ENCODE measurements at regions not wholly inside any gene's neighbourhood (a gene's known extent, or its start where the extent isn't known, plus 50 kb on each side); places are given as distances from the start of the nearest gene placed in this dataset.

DNA sequence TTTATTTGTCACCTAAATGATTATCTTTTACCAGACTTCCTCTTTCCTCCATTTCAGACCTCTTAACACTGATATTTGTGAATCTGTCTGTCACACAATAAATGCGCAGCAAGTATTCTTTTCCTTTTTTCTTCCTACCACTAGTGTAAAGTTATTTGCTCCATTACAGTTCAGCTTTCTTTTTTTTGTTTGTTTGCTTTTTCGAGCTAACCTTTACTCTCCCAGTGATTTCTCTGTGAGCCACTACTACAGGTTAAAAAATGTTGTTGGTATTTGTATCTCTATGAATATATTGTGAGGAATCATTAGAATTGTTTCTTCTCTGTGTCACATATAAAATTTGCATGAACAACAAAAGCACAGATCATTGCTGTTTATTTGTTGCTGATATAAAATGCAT lies 854.0 kb upstream of the GCFC2 start:
- Histone ChIP-seq H3K9me3 (ENCODE audit: control insufficient read depth, insufficient read depth, low read depth, low read length) (no peaks in the 10 kb centered on the region), H3K27me3 (ENCODE audit: control insufficient read depth, insufficient read depth, low read length) (no peaks in the 10 kb centered on the region), H3K4me3 (ENCODE audit: low read depth in 2 of 2, low read length in 2 of 2) (no peak overlapping the region), H3K36me3 (ENCODE audit: control insufficient read depth, insufficient read depth, low read length) (no peaks in the 10 kb centered on the region), H3K27ac (ENCODE audit: low read length) (no peak overlapping the region), H3K4me1 (ENCODE audit: control insufficient read depth, insufficient read depth, low read length) (no peaks in the 10 kb centered on the region)
- BruUV-seq (replicated peaks) = no TSS peak
- ATAC-seq (no peak), DNase-seq (ENCODE audit: low read depth, low spot score) (no peak)
- ChIA-PET POLR2A (no interaction called here), CTCF (no interaction called here)
- in situ Hi-C loops (cut with HindIII; ENCODE audit: low pct_unique_long_range_greater_than_20kb, low sequenced_read_pairs) (no loop called here), intact Hi-C loops (cut with micrococcal nuclease; ENCODE audit: unreplicated experiment) (no loop called here)
- TF ChIP-seq SIN3A (IDR thresholded peaks at IDR 0.05; ENCODE audit: borderline replicate concordance, insufficient read depth, low read depth, low read length) (no peak), POLR2AphosphoS5 (IDR thresholded peaks at IDR 0.05; ENCODE audit: low read depth, low read length) (no peak), TCF7L2 (IDR thresholded peaks at IDR 0.05; ENCODE audit: low read depth, low read length) (no peak)
- TF ChIP-seq, protein P1, sequence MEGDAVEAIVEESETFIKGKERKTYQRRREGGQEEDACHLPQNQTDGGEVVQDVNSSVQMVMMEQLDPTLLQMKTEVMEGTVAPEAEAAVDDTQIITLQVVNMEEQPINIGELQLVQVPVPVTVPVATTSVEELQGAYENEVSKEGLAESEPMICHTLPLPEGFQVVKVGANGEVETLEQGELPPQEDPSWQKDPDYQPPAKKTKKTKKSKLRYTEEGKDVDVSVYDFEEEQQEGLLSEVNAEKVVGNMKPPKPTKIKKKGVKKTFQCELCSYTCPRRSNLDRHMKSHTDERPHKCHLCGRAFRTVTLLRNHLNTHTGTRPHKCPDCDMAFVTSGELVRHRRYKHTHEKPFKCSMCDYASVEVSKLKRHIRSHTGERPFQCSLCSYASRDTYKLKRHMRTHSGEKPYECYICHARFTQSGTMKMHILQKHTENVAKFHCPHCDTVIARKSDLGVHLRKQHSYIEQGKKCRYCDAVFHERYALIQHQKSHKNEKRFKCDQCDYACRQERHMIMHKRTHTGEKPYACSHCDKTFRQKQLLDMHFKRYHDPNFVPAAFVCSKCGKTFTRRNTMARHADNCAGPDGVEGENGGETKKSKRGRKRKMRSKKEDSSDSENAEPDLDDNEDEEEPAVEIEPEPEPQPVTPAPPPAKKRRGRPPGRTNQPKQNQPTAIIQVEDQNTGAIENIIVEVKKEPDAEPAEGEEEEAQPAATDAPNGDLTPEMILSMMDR (IDR thresholded peaks at IDR 0.05) = no peak

DNA sequence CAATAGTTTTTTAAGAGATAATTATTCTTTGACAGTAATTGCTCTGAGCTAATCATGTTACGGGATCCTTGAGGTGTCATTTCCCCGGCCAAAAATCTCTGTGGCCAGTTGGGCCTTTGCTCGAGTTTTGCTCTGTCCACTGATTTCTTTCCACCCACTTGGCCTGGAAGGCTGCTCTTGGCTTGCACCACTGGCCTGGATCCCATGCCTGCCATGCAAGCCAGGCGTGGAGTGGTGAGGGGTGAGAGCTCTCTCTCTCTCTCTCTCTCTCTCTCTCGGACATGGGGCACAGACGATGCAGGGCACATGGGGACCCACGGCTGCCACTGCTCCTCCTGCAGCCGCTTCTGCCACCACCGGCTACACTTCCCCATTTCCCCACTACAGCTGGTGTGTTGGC lies 853.0 kb upstream of the GCFC2 start:
- no peak for ATAC-seq
- in situ Hi-C loops (cut with HindIII; ENCODE audit: low pct_unique_long_range_greater_than_20kb, low sequenced_read_pairs) (no loop called here), intact Hi-C loops (cut with micrococcal nuclease; ENCODE audit: unreplicated experiment) (no loop called here)
- DNase-seq (ENCODE audit: low read depth, low spot score) = no peak
- CTCF ChIA-PET = interaction anchor here (0.7 kb wide), 1 partner anchor 1443 kb away, joined by 4 read pairs; no protein-coding TSS in a partner anchor
- no peak overlapping the region for H3K27ac ChIP-seq (ENCODE audit: low read length)
- H3K4me1 ChIP-seq (ENCODE audit: control insufficient read depth, insufficient read depth, low read length) = no peaks in the 10 kb centered on the region
- no peak overlapping the region for H3K4me3 ChIP-seq (ENCODE audit: low read depth in 2 of 2, low read length in 2 of 2)
- no peaks in the 10 kb centered on the region for H3K27me3 ChIP-seq (ENCODE audit: control insufficient read depth, insufficient read depth, low read length)
- POLR2A ChIA-PET = no interaction called here
- BruUV-seq (replicated peaks) = no TSS peak
- TF ChIP-seq POLR2AphosphoS5 (IDR thresholded peaks at IDR 0.05; ENCODE audit: low read depth, low read length) = no peak
- no peak for TF ChIP-seq TCF7L2 (IDR thresholded peaks at IDR 0.05; ENCODE audit: low read depth, low read length)
- TF ChIP-seq, protein P2, sequence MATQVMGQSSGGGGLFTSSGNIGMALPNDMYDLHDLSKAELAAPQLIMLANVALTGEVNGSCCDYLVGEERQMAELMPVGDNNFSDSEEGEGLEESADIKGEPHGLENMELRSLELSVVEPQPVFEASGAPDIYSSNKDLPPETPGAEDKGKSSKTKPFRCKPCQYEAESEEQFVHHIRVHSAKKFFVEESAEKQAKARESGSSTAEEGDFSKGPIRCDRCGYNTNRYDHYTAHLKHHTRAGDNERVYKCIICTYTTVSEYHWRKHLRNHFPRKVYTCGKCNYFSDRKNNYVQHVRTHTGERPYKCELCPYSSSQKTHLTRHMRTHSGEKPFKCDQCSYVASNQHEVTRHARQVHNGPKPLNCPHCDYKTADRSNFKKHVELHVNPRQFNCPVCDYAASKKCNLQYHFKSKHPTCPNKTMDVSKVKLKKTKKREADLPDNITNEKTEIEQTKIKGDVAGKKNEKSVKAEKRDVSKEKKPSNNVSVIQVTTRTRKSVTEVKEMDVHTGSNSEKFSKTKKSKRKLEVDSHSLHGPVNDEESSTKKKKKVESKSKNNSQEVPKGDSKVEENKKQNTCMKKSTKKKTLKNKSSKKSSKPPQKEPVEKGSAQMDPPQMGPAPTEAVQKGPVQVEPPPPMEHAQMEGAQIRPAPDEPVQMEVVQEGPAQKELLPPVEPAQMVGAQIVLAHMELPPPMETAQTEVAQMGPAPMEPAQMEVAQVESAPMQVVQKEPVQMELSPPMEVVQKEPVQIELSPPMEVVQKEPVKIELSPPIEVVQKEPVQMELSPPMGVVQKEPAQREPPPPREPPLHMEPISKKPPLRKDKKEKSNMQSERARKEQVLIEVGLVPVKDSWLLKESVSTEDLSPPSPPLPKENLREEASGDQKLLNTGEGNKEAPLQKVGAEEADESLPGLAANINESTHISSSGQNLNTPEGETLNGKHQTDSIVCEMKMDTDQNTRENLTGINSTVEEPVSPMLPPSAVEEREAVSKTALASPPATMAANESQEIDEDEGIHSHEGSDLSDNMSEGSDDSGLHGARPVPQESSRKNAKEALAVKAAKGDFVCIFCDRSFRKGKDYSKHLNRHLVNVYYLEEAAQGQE (IDR thresholded peaks at IDR 0.05; ENCODE audit: insufficient read depth in 1 of 2, low read depth in 2 of 2, low read length in 1 of 2) = no peak
- TF ChIP-seq, protein P1 (IDR thresholded peaks at IDR 0.05) = no peak
- TF ChIP-seq SIN3A (IDR thresholded peaks at IDR 0.05; ENCODE audit: borderline replicate concordance, insufficient read depth, low read depth, low read length) = no peak
- no peaks in the 10 kb centered on the region for H3K9me3 ChIP-seq (ENCODE audit: control insufficient read depth, insufficient read depth, low read depth, low read length)
- H3K36me3 ChIP-seq (ENCODE audit: control insufficient read depth, insufficient read depth, low read length) = no peaks in the 10 kb centered on the region

Measured in Panc1 (cell line).